IMR-90 (cell line): ENCODE measurements at regions not wholly inside any gene's neighbourhood (a gene's known extent, or its start where the extent isn't known, plus 50 kb on each side); places are given as distances from the start of the nearest gene placed in this dataset.

Source experiments
- ATAC-seq: fragments of 200-7000 bp; cut with Tn5 transposase; 2 replicates; pipeline ENCODE4 v1.9.1; 2020; ENCODE audit warnings: low read depth, mild to moderate bottlenecking, moderate library complexity
- BruUV-seq: library from RNA; stranded (reverse); fragments of 400-500 nt; replicated peaks from 2 replicates; lab custom pipeline; 2021; lab: Mats Ljungman, UMichigan
- CTCF ChIA-PET: fragments of 300-600 bp; formaldehyde crosslinking; extraction: SDS; loops from one replicate; lab custom pipeline; 2021; ENCODE audit warnings: antibody characterized with exemption; lab: Yijun Ruan, JAX
- POLR2A ChIA-PET: fragments of 300-600 bp; sonication (Branson Sonifier 250); formaldehyde crosslinking; loops from one replicate; lab custom pipeline; 2022; ENCODE audit warnings: antibody characterized with exemption; ENCODE audit not compliant: unreplicated experiment; lab: Charles Lee
- DNase-seq: peaks from one replicate; pipeline ENCODE4 v3.0.0; 2013
- H2AFZ ChIP-seq: replicated peaks from 2 replicates; pipeline ENCODE3; 2013; ENCODE audit warnings: low read length, mild to moderate bottlenecking; ENCODE audit not compliant: poor library complexity
- H2AK5ac ChIP-seq: 2 replicates; pipeline ENCODE4 v1.6.1; 2013; ENCODE audit warnings: low read depth, low read length, inconsistent platforms
- H2AK9ac ChIP-seq: replicated peaks from 2 replicates; pipeline ENCODE3; 2013; ENCODE audit warnings: mild to moderate bottlenecking, low read depth, low read length, moderate library complexity; ENCODE audit not compliant: poor library complexity
- H2BK120ac ChIP-seq: 2 replicates; pipeline ENCODE4 v1.6.1; 2013; ENCODE audit warnings: low read depth, low read length, inconsistent platforms
- H2BK15ac ChIP-seq: 3 replicates; pipeline ENCODE4 v1.6.1; 2013; ENCODE audit warnings: low read depth, low read length, inconsistent platforms
- H2BK20ac ChIP-seq: 2 replicates; pipeline ENCODE4 v1.6.1; 2013; ENCODE audit warnings: low read depth, mild to moderate bottlenecking, inconsistent platforms, low read length, moderate library complexity
- H2BK5ac ChIP-seq: 2 replicates; pipeline ENCODE4 v1.6.1; 2013; ENCODE audit warnings: mild to moderate bottlenecking, low read depth, low read length, inconsistent platforms; ENCODE audit not compliant: poor library complexity, severe bottlenecking
- H3K14ac ChIP-seq: replicated peaks from 2 replicates; pipeline ENCODE4 v1.6.1; 2013; ENCODE audit warnings: low read depth, low read length, inconsistent platforms
- H3K18ac ChIP-seq: 2 replicates; pipeline ENCODE4 v1.6.1; 2013; ENCODE audit warnings: low read depth, low read length, control low read depth
- H3K23ac ChIP-seq: 2 replicates; pipeline ENCODE4 v1.6.1; 2013; ENCODE audit warnings: low read depth, low read length, inconsistent platforms
- H3K27ac ChIP-seq: 2 replicates; pipeline ENCODE4 v1.5.1; 2013; ENCODE audit warnings: mild to moderate bottlenecking, control low read depth, low read length; ENCODE audit not compliant: insufficient read depth
- H3K27me3 ChIP-seq: 2 replicates; pipeline ENCODE4 v1.6.1; 2013; ENCODE audit warnings: low read length; ENCODE audit not compliant: control insufficient read depth, insufficient read depth
- H3K36me3 ChIP-seq: 2 replicates; pipeline ENCODE4 v1.6.1; 2013; ENCODE audit warnings: low read length, mixed read lengths; ENCODE audit not compliant: control insufficient read depth, insufficient read depth
- H3K4ac ChIP-seq: 2 replicates; pipeline ENCODE4 v1.6.1; 2013; ENCODE audit warnings: low read depth, low read length, inconsistent platforms
- H3K4me1 ChIP-seq: 2 replicates; pipeline ENCODE4 v1.6.1; 2013; ENCODE audit warnings: low read length, mixed read lengths; ENCODE audit not compliant: control insufficient read depth, insufficient read depth
- H3K4me2 ChIP-seq: 2 replicates; pipeline ENCODE4 v1.6.1; 2013; ENCODE audit warnings: low read depth, mild to moderate bottlenecking, control low read depth, low read length, moderate library complexity
- H3K4me3 ChIP-seq: 2 replicates; pipeline ENCODE4 v1.5.1; 2013; ENCODE audit warnings: low read depth, mild to moderate bottlenecking, control low read depth, low read length, moderate library complexity; ENCODE audit not compliant: insufficient read depth
- H3K56ac ChIP-seq: 2 replicates; pipeline ENCODE4 v1.6.1; 2013; ENCODE audit warnings: low read length, inconsistent platforms; ENCODE audit not compliant: insufficient read depth; ENCODE audit errors: extremely low read depth
- H3K79me1 ChIP-seq, 2 experiments: 2 replicates each; pipeline ENCODE4 v1.6.1; 2013; ENCODE audit warnings: low read length in 2 of 2, inconsistent platforms in 1 of 2, low read depth in 1 of 2
- H3K9ac ChIP-seq: 2 replicates; pipeline ENCODE4 v1.6.1; 2013; ENCODE audit warnings: low read depth, low read length, control low read depth
- H3K9me1 ChIP-seq: 2 replicates; pipeline ENCODE4 v1.6.1; 2013; ENCODE audit warnings: low read length, inconsistent platforms; ENCODE audit not compliant: insufficient read depth
- H3K9me3 ChIP-seq: 2 replicates; pipeline ENCODE4 v1.6.1; 2013; ENCODE audit warnings: low read length; ENCODE audit not compliant: control insufficient read depth, insufficient read depth
- H4K20me1 ChIP-seq: 2 replicates; pipeline ENCODE4 v1.6.1; 2013; ENCODE audit warnings: low read length, inconsistent platforms; ENCODE audit not compliant: insufficient read depth
- H4K5ac ChIP-seq: 2 replicates; pipeline ENCODE4 v1.6.1; 2013; ENCODE audit warnings: mild to moderate bottlenecking, low read depth, low read length, control low read depth
- H4K8ac ChIP-seq, 2 experiments: 2 replicates each; pipeline ENCODE4 v1.6.1; 2013; ENCODE audit warnings: low read depth in 2 of 2, low read length in 2 of 2, control low read depth in 1 of 2, inconsistent platforms in 1 of 2
- H4K91ac ChIP-seq: 2 replicates; pipeline ENCODE4 v1.6.1; 2013; ENCODE audit warnings: low read depth, low read length, inconsistent platforms; ENCODE audit not compliant: insufficient read depth
- BHLHE40 ChIP-seq: fragments of 150-350 bp; IDR thresholded peaks from 2 replicates; pipeline ENCODE4 v1.6.1; 2016; ENCODE audit warnings: mild to moderate bottlenecking, low read depth, low read length
- CEBPB ChIP-seq: IDR thresholded peaks from 2 replicates; pipeline ENCODE4 v1.6.1; 2012; ENCODE audit warnings: low read depth, low read length, improper control_type of control experiment
- CHD1 ChIP-seq: IDR thresholded peaks from 2 replicates; pipeline ENCODE4 v1.6.1; 2012; ENCODE audit warnings: low read depth, low read length, improper control_type of control experiment
- CTCF ChIP-seq: conservative IDR thresholded peaks from 2 replicates; pipeline ENCODE4 v1.5.1; 2012; ENCODE audit warnings: mild to moderate bottlenecking, low read depth, low read length, improper control_type of control experiment
- ELK1 ChIP-seq: fragments of 150-350 bp; IDR thresholded peaks from 2 replicates; pipeline ENCODE4 v1.6.1; 2016; ENCODE audit warnings: low read depth, mild to moderate bottlenecking, low read length, moderate library complexity, borderline replicate concordance
- MAFK ChIP-seq: IDR thresholded peaks from 2 replicates; pipeline ENCODE4 v1.6.1; 2012; ENCODE audit warnings: low read depth, low read length, improper control_type of control experiment
- MAZ ChIP-seq: IDR thresholded peaks from 2 replicates; pipeline ENCODE4 v1.6.1; 2012; ENCODE audit warnings: low read depth, mild to moderate bottlenecking, low read length, improper control_type of control experiment, moderate library complexity, borderline replicate concordance
- MXI1 ChIP-seq: IDR thresholded peaks from 2 replicates; pipeline ENCODE4 v1.6.1; 2012; ENCODE audit warnings: low read depth, mild to moderate bottlenecking, low read length, moderate library complexity, borderline replicate concordance
- NFE2L2 ChIP-seq: fragments of 150-350 bp; IDR thresholded peaks from 2 replicates; pipeline ENCODE4 v1.6.1; 2016; ENCODE audit warnings: low read depth, mild to moderate bottlenecking, low read length
- POLR2A ChIP-seq: IDR thresholded peaks from 2 replicates; pipeline ENCODE4 v1.6.1; 2012; ENCODE audit warnings: mild to moderate bottlenecking, low read depth, low read length
- RFX5 ChIP-seq: IDR thresholded peaks from 2 replicates; pipeline ENCODE4 v1.8.0; 2012; ENCODE audit warnings: low read depth, mild to moderate bottlenecking, low read length, moderate library complexity
- SMC3 ChIP-seq: fragments of 150-350 bp; IDR thresholded peaks from 2 replicates; pipeline ENCODE4 v1.6.1; 2016; ENCODE audit warnings: low read depth, mild to moderate bottlenecking, antibody characterized with exemption, low read length, moderate library complexity
- USF2 ChIP-seq: fragments of 150-350 bp; IDR thresholded peaks from 2 replicates; pipeline ENCODE4 v1.6.1; 2017; ENCODE audit warnings: mild to moderate bottlenecking, antibody characterized with exemption, low read length, low read depth
- dilution Hi-C: fragments of 300-500 bp; cut with HindIII; formaldehyde crosslinking; loops from one replicate; pipeline ENCODE4 v1.14.3; 2018; ENCODE audit warnings: low sequenced_read_pairs; ENCODE audit not compliant: unreplicated experiment
- in situ Hi-C: fragments of 300-500 bp; cut with MboI; formaldehyde crosslinking; loops from 3 replicates; pipeline ENCODE4 v1.14.3; 2019; ENCODE audit warnings: low sequenced_read_pairs, inconsistent platforms, mixed read lengths
- intact Hi-C: fragments of 100-400 bp; cut with micrococcal nuclease; formaldehyde crosslinking; loops from 2 replicates; pipeline ENCODE4 v1.10.0; 2022

DNA sequence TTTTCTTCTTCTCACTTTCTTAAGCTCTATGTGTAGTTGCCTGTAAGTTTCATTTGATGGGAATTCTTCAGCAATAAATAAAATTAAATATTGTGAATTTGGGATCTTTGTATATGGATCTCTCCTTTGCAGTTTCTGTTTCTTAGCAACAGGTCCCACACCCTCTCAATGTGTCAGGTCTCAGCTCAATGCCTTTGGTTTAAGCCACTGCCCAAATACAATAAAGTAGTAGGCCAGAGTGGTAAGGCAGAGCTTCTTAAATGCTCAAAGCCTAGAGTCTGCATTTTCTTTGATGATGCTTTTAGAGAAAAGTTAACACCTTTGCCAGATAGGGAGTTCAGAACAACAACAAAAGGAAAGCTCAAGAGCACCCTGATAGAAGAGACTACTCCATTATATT, 343.7 kb downstream of the NSUN3 start:
- dilution Hi-C loops (no loop called here), in situ Hi-C loops (no loop called here), intact Hi-C loops (no loop called here)
- no peak overlapping the region for H2AK5ac ChIP-seq
- no peaks in the 10 kb centered on the region for H3K36me3 ChIP-seq
- H2BK15ac ChIP-seq: no peak overlapping the region
- no peaks in the 10 kb centered on the region for H3K79me1 ChIP-seq
- no peak overlapping the region for H2BK20ac ChIP-seq
- no peak overlapping the region for H4K5ac ChIP-seq
- no peak overlapping the region for H4K8ac ChIP-seq
- H3K4me2 ChIP-seq: no peak overlapping the region
- no peak overlapping the region for H2AFZ ChIP-seq
- H3K4me3 ChIP-seq: no peak overlapping the region
- ATAC-seq (no peak), DNase-seq (no peak)
- H2BK120ac ChIP-seq: no peak overlapping the region
- BruUV-seq: no TSS peak
- H3K9me1 ChIP-seq: no peaks in the 10 kb centered on the region
- CTCF ChIA-PET: interaction anchor here (0.7 to 1.0 kb wide), 2 partner anchors 10 to 126 kb away, joined by 3 to 4 read pairs; no protein-coding TSS in a partner anchor
- no peak overlapping the region for H2AK9ac ChIP-seq
- no peak for TF ChIP-seq ELK1
- TF ChIP-seq MXI1: no peak
- no peak for TF ChIP-seq SMC3
- no peak for TF ChIP-seq USF2
- TF ChIP-seq MAZ: no peak
- TF ChIP-seq BHLHE40: no peak
- TF ChIP-seq MAFK: no peak
- TF ChIP-seq NFE2L2: no peak
- TF ChIP-seq CTCF: no peak
- TF ChIP-seq CHD1: no peak
- no peak for TF ChIP-seq RFX5
- TF ChIP-seq POLR2A: no peak
- no peak for TF ChIP-seq CEBPB
- H3K14ac ChIP-seq: no peak overlapping the region
- H3K27me3 ChIP-seq: no peaks in the 10 kb centered on the region
- H3K18ac ChIP-seq: no peak overlapping the region
- H2BK5ac ChIP-seq: no peak overlapping the region
- H3K56ac ChIP-seq: no peak overlapping the region
- no peaks in the 10 kb centered on the region for H3K9me3 ChIP-seq
- H4K20me1 ChIP-seq: no peaks in the 10 kb centered on the region
- no peaks in the 10 kb centered on the region for H3K4me1 ChIP-seq
- POLR2A ChIA-PET: no interaction called here
- no peak overlapping the region for H3K4ac ChIP-seq
- H3K23ac ChIP-seq: no peak overlapping the region
- H3K27ac ChIP-seq: no peak overlapping the region
- H3K9ac ChIP-seq: no peak overlapping the region
- no peak overlapping the region for H4K91ac ChIP-seq
